Astrocyte (in vitro differentiated cells and primary cell): ENCODE measurements at regions not wholly inside any gene's neighbourhood (a gene's known extent, or its start where the extent isn't known, plus 50 kb on each side); places are given as distances from the start of the nearest gene placed in this dataset.

Experiments
- DNase-seq: peaks from one replicate; pipeline ENCODE4 v3.0.0-alpha.2; 2010; ENCODE audit warnings: low read depth
- FAIRE-seq: peaks from 2 replicates; lab custom pipeline; 2011; peaks lifted over from hg19 to GRCh38; lab: Jason Lieb, UNC
- H2AFZ ChIP-seq: 2 replicates; pipeline ENCODE4 v1.6.0; 2012; ENCODE audit warnings: low read depth, low read length, inconsistent platforms
- H3K27ac ChIP-seq: 2 replicates; pipeline ENCODE4 v1.5.1; 2011; ENCODE audit warnings: low read depth, low read length, inconsistent platforms
- H3K27me3 ChIP-seq: 2 replicates; pipeline ENCODE4 v1.6.0; 2011; ENCODE audit warnings: low read length, inconsistent platforms; ENCODE audit not compliant: insufficient read depth
- H3K36me3 ChIP-seq: 2 replicates; pipeline ENCODE4 v1.5.1; 2011; ENCODE audit warnings: low read length, inconsistent platforms; ENCODE audit not compliant: insufficient read depth
- H3K4me1 ChIP-seq: 2 replicates; pipeline ENCODE4 v1.5.1; 2011; ENCODE audit warnings: low read length, inconsistent platforms; ENCODE audit not compliant: insufficient read depth
- H3K4me2 ChIP-seq: 2 replicates; pipeline ENCODE4 v1.6.0; 2012; ENCODE audit warnings: low read length, inconsistent platforms
- H3K4me3 ChIP-seq: 2 replicates; pipeline ENCODE4 v1.5.1; 2011; ENCODE audit warnings: low read depth, mild to moderate bottlenecking, low read length, inconsistent platforms; ENCODE audit not compliant: insufficient read depth
- H3K79me2 ChIP-seq: 2 replicates; pipeline ENCODE4 v1.6.0; 2012; ENCODE audit warnings: mild to moderate bottlenecking, low read length, inconsistent platforms; ENCODE audit not compliant: insufficient read depth
- H3K9ac ChIP-seq: 2 replicates; pipeline ENCODE4 v1.6.0; 2012; ENCODE audit warnings: mild to moderate bottlenecking, low read length, inconsistent platforms
- H3K9me3 ChIP-seq: 2 replicates; pipeline ENCODE4 v1.5.1; 2012; ENCODE audit warnings: low read depth, mild to moderate bottlenecking, low read length, inconsistent platforms; ENCODE audit not compliant: insufficient read depth
- H4K20me1 ChIP-seq: 2 replicates; pipeline ENCODE4 v1.6.0; 2012; ENCODE audit warnings: low read length, inconsistent platforms; ENCODE audit not compliant: insufficient read depth
- H3K27ac Mint-ChIP-seq: one replicate; pipeline ENCODE4 v1.8.0; 2021; ENCODE audit warnings: mild to moderate bottlenecking, mixed read lengths; ENCODE audit not compliant: unreplicated experiment
- H3K27me3 Mint-ChIP-seq: one replicate; pipeline ENCODE4 v1.8.0; 2021; ENCODE audit warnings: low read depth, mixed read lengths; ENCODE audit not compliant: unreplicated experiment
- H3K36me3 Mint-ChIP-seq: one replicate; pipeline ENCODE4 v1.8.0; 2021; ENCODE audit warnings: low read depth, mixed read lengths; ENCODE audit not compliant: unreplicated experiment
- H3K4me1 Mint-ChIP-seq: one replicate; pipeline ENCODE4 v1.8.0; 2021; ENCODE audit warnings: low read depth, mixed read lengths; ENCODE audit not compliant: unreplicated experiment
- H3K4me3 Mint-ChIP-seq: one replicate; pipeline ENCODE4 v1.8.0; 2021; ENCODE audit warnings: mild to moderate bottlenecking, moderate library complexity, mixed read lengths; ENCODE audit not compliant: unreplicated experiment
- H3K9me3 Mint-ChIP-seq: one replicate; pipeline ENCODE4 v1.8.0; 2021; ENCODE audit warnings: mild to moderate bottlenecking, mixed read lengths; ENCODE audit not compliant: unreplicated experiment
- EZH2 ChIP-seq: IDR thresholded peaks from 2 replicates; pipeline ENCODE4 v1.6.1; 2012; ENCODE audit warnings: mild to moderate bottlenecking, low read length, inconsistent platforms; ENCODE audit not compliant: insufficient read depth
- TF ChIP-seq, protein P1 (sequence below): IDR thresholded peaks from 2 replicates; pipeline ENCODE4 v1.5.1; 2011; ENCODE audit warnings: low read depth, mild to moderate bottlenecking, inconsistent platforms, low read length, moderate library complexity; ENCODE audit not compliant: insufficient read depth

- FAIRE-seq (no peak), DNase-seq (no peak)
- Histone ChIP-seq H3K27me3 (no peaks in the 10 kb centered on the region), H2AFZ (no peak overlapping the region), H3K9me3 (no peaks in the 10 kb centered on the region), H4K20me1 (no peaks in the 10 kb centered on the region), H3K4me1 (no peaks in the 10 kb centered on the region), H3K27ac (no peak overlapping the region), H3K4me3 (no peak overlapping the region), H3K36me3 (no peaks in the 10 kb centered on the region), H3K4me2 (no peak overlapping the region), H3K79me2 (no peaks in the 10 kb centered on the region), H3K9ac (no peak overlapping the region)
- TF ChIP-seq, protein P1, sequence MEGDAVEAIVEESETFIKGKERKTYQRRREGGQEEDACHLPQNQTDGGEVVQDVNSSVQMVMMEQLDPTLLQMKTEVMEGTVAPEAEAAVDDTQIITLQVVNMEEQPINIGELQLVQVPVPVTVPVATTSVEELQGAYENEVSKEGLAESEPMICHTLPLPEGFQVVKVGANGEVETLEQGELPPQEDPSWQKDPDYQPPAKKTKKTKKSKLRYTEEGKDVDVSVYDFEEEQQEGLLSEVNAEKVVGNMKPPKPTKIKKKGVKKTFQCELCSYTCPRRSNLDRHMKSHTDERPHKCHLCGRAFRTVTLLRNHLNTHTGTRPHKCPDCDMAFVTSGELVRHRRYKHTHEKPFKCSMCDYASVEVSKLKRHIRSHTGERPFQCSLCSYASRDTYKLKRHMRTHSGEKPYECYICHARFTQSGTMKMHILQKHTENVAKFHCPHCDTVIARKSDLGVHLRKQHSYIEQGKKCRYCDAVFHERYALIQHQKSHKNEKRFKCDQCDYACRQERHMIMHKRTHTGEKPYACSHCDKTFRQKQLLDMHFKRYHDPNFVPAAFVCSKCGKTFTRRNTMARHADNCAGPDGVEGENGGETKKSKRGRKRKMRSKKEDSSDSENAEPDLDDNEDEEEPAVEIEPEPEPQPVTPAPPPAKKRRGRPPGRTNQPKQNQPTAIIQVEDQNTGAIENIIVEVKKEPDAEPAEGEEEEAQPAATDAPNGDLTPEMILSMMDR, result no peak
- no peak for TF ChIP-seq EZH2
- Mint-ChIP-seq H3K4me1 (no peaks in the 10 kb centered on the region), H3K9me3 (peaks cover 6% of the 10 kb centered on the region), H3K36me3 (peaks cover 2% of the 10 kb centered on the region), H3K4me3 (no peak overlapping the region), H3K27me3 (no peaks in the 10 kb centered on the region), H3K27ac (no peak overlapping the region)
Measured at GRCh38 chr17:68801335-68802247, 153.6 kb downstream of the ABCA8 start.

DNA sequence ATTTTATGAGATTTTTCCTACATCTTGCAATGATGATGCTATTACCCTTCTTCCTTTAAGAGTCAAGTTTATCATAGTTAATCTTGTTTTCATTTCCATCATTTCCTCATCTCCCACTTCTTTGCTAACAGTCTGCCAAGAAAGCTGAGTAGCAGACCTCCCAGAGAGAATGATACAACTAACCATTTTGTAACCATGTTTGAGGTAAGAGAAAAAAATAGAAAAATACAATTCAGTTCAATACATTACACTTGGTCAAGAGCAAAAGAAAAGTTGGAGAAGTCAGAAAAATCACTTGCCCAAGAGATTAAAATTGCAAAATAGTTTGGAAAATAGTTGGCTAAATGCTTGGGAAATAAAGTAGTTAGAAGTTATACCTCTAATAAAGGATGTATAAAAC is 154.4 kb downstream of the ABCA8 start:
- H3K36me3 ChIP-seq, result no peaks in the 10 kb centered on the region
- no peak overlapping the region for H3K4me3 Mint-ChIP-seq

More for the DNA sequence above, 154.4 kb downstream of the ABCA8 start:
- H3K9ac ChIP-seq, result no peak overlapping the region
- no peaks in the 10 kb centered on the region for H3K9me3 ChIP-seq
- no peaks in the 10 kb centered on the region for H3K4me1 ChIP-seq
- FAIRE-seq (no peak), DNase-seq (peak; percentile 16)
- Mint-ChIP-seq H3K4me1 (no peaks in the 10 kb centered on the region), H3K27ac (no peak overlapping the region), H3K9me3 (peaks cover 3% of the 10 kb centered on the region), H3K36me3 (peaks cover 2% of the 10 kb centered on the region), H3K27me3 (no peaks in the 10 kb centered on the region)
- no peak overlapping the region for H3K4me2 ChIP-seq
- TF ChIP-seq EZH2, result no peak
- TF ChIP-seq, protein P1, result no peak
- H2AFZ ChIP-seq, result no peak overlapping the region
- H3K27ac ChIP-seq, result no peak overlapping the region
- no peaks in the 10 kb centered on the region for H3K79me2 ChIP-seq
- H3K4me3 ChIP-seq, result no peak overlapping the region
- H3K27me3 ChIP-seq, result no peaks in the 10 kb centered on the region
- no peaks in the 10 kb centered on the region for H4K20me1 ChIP-seq
